ENCODE measurements at regions not wholly inside any gene's neighbourhood (a gene's known extent, or its start where the extent isn't known, plus 50 kb on each side); places are given as distances from the start of the nearest gene placed in this dataset.

DNA sequence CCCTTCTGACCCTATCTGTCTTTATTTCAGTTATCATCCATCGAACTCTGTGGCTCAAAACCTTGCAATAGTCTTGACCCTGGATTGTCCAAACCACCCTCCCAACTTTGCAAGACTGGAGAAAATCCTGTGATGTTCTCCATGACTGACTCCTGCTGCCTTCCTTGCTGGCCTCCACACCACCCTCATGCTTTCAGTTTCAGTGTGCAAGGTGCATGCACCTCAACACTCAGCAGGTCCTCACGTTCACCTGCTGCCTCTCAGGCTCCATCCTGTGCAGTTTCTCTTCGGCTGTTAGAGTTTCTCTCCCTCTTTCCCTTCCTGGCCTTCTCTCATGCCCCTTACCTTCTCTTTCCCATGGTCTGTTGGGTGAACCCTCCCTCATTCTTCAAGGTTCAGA is 59.4 kb upstream of the ASIC2 start:
- DNase-seq, result no peak

DNA sequence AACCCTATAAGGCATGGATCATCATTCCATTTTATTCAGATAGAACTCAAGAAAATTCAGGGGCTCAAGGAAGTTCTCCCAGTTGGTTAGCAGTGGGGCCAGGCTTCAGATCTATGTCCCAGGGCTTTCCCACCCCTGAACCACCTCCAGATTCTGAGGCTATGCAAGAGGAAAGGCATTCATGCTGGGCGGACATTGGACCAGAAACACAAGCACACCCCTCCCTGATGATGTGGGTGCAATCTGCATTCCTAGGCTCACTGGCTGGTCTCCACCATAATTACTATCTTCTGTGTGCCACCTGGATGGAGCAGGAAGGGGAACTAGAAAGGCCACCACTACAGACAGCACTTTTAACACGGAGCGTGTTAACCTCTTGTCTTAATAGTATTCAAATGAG is 63.2 kb upstream of the ASIC2 start:
- no peak for DNase-seq

DNA sequence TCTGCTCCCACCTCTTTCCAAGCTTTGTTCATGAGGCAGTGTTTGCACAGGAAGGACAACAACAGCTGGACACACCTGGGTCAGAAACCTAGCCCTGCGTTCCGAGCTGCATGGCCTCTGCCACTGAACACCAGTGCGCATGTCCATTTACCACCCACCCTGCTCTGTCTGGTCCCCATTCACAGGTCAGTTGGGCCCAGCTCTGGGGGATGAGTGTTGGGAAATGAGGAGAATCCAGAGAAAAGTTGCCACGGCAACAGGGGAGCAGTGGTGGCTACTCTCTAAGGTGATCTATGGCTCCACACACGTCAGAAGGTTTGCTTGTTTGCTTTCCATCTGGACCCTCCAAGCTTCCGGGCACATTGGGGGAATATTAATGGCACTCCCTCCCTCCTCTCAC is 70.4 kb upstream of the ASIC2 start:
- no peak for DNase-seq

DNA sequence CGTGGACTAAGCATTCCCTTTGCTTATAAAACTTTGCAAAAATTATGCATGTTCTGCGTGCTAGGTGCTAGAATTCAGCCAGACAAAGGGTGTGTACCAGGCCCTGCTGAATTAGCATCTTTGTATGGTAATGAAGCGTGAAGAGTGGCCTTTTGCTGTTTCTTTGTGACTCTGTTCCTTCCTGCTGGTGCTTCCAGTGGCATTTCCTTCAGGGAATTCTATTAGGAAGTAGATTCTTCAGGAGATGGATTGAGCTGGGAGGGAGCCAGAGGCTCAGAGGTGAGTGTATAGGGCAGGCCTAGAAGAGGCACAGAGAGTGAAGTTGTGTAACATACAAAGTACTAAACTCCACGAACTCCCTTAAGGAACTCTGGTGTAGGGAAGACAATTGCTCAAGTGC is 73.9 kb upstream of the ASIC2 start:
- no peak for DNase-seq

DNA sequence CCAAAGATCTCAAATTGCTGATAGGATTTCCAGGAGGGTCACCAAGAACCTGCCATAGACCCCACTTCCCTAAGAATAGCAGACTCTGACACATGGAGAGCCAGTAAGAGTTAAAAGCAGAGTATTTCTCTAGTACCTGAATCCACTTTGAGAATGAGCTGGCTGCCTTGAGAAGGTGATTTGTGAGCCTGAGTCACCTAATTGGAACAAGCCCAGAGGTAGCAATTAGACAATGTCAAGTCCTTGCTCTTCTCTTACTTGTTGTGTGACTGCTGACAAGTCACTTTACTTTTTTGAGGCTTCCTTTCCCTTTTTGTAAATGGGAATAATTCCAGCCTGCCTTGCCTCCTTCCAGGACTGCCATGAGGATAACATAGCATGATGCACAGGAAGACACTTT is 76.1 kb upstream of the ASIC2 start:
- DNase-seq, result no peak

DNA sequence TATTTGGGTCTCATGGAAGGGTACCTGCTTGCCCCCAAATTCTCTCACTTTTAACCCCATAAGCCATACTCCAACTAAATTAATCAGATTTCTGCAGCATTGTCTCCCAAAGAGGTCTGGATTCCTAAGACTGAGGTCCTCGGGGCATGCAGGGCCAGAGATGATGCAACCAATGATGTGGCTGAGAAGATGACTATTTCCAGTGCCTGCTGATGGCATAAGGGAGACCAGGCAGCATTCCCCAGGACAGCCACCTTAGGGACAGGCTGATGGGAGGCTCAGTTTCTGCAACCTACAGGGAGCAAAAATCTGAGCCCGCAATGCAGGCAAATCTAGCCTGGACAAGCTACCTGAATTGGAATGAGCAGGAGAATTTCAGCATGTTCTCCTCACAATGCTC is 76.8 kb upstream of the ASIC2 start:
- DNase-seq, result no peak

DNA sequence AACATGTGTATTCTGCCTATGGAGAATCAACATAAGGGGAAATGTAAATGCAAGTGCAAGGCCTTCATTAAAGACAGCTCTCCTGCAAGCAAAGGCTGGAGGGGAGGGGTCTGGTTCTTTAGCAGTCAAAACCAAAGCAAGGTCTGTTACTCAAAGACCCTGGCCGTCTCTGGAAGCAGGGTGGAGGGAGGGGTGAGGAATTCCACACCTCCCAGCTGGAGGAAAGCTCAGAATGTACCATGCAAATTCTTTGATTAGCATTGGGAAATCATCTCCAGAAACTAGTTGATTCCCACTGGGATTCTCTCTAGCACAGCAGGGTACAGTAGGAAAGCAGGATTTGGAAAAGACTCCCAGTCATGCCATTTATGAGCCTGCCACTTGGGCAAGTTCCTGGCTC is 77.3 kb upstream of the ASIC2 start:
- DNase-seq, result no peak

DNA sequence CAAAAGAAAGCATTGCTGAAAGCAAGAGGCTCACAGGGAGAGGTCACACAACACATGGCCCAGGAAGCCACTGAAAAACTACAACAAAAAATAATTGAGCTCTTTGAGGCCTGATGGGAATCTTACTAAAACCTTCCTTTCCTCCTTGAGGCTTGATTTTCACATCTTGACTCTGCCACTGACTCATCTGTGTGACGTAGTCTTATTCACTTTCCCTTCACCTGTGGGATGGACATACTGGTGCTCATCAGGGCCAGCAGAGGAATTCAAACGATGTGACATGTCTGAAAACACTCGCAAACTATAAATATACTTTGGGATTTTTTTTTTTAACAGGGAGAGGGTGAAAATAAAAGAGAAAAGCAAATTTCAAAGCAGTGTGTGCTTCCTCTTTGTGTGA is 78.3 kb upstream of the ASIC2 start:
- no peak for DNase-seq

DNA sequence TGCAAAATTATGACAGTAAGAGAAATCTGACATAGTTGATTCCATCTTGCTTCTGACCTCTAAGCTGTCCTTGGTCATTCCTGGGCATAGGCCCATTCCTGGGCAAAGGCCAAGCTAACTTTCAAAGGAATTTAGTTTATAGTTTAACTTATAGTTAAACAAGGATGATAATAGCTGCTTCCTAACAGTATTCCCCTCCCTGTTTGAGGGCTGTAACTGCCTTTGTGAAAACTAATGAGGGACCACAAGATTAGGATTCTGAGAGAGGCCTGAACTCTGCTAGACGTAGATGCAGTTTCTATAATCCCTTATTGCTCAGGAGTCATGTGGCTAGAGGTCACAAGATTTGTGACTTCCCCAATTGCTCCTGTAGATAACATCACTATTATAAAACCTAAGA is 80.2 kb upstream of the ASIC2 start:
- no peak for DNase-seq

DNA sequence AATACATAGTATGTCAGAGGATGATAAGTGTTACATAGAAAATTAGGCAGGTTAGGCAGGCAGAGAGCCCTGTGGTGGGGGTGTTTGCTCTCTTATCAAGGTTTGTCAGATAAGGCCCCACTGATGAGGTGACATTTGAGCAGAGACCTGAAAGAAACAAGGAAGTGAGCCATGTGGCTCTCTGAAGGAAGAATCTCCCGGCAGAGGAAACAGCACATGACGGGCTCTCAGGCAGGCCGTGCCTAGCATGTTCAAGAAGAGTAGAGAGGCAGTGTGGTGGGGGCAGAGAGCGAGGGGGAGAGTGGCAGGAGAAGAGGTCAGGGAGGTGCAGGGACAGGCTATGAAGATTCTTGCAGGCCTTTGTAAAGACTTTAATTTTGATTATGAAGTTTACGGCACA is 82.0 kb upstream of the ASIC2 start:
- no peak for DNase-seq

DNA sequence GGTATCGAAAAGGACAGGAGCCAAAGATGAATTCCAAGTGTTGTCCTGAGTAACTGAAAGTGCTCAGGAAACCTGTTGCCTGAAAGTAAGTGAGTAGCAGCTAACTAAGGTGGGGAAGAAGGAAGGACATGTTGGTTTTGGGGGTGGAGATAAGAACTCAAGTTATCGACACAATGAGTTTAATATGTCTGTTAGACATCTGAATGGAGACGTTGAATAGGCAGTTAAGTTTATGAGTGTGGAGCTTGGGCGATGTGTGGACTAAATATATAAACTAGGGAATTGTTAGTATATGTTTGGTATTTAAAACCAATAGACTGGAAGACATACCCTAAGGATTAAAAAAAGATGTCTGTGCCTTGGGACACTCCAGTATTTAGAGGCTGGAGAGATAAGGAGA is 82.7 kb upstream of the ASIC2 start:
- DNase-seq, result no peak

DNA sequence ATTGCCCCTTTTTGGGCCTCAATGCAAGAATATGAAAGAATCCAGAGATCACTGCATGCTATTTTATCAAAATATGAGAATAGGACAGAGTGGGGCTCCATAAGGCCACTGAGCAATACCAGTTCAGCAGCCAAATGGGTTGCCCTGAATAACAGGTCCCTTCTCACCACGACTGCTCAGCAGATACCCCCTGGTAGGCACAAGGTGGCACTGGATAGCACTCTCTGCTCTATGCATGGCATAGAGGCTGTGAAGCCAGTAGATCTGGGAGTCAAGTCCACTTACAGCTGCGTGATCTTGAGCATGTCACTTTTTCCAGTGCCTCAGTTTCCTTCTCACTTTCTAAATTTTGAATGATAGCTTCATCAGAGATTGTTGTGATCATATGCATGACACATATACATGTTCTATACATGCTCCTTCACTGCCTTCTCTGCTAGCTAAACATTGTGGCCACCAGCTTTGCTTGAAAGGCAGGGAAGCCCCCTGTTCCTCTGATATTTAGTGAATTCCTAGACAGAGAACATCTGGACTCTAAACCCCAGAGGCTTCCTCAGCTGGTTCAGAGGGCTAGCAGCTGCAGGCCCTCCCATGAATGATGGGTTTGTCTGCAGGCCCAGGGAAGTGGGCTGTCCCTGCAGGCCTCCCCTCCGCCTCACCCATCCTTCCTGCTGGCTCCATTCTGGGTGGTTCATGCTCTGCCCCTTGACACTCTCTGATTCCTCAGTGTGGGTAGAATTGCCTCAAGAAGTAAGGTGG is 84.9 kb upstream of the ASIC2 start:
- DNase-seq, result no peak

DNA sequence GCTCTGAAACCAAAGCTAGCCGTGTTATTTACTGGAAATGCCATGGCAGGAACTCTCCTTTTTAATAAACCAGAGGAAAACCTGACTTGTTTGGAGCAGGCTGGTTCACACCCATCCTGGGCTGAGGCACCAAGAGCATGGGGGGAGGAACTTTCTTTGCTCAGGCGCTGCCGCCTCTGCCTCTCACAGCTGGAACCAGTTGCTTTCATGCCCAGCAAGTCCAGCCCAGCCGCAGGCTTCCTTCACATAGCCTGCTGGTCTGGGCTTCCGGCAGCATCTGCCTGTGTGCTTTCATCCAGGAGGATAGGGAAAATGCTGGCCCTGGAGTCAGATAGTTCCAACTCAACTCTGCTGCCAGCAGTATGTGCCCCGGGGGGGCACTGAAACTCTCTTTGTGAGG is 88.1 kb upstream of the ASIC2 start:
- no peak for DNase-seq

DNA sequence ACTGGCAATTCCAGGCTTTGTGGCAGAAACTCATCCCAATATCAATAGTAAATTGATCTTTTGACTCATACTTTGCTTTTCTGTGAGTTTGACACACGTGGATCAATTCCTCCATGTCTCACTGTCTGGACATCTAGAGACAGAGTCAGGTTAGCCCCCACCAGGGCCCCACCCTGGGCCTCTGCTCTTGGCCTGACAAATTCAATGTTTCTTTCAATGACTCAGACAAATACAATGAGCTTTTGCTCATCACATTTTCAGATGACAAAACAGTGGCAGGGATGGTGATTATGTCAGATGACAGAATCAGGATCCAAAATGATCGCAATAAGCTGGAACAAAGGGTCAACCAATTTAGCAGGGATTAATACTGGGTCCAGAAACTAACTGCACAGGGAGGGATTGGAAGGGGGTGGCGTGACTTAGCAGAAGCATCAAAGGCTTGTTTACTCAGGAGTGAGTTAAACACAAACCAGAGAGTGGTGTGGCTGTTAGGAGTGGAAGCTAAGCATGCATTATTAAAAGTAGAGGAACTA is 90.5 kb upstream of the ASIC2 start:
- no peak for DNase-seq

DNA sequence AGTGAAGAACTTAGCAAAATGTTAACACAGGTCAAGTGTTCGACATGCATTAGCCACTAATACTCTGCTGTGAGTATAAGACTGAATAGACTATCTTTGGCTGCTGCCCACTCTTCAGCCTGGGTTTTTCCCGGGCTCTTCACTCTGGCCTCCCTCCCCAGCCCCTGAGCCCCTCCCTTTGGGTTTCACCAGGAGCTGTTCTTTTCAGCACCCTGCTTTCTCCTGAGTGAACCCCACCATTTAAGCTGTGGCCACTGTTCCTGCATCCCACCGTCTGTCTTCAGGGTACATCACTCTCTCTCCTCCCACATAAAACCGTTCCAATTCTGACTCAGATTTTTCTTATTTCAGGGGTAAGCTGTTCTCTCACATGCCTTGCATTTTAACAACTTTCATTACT is 92.0 kb upstream of the ASIC2 start:
- DNase-seq, result no peak

DNA sequence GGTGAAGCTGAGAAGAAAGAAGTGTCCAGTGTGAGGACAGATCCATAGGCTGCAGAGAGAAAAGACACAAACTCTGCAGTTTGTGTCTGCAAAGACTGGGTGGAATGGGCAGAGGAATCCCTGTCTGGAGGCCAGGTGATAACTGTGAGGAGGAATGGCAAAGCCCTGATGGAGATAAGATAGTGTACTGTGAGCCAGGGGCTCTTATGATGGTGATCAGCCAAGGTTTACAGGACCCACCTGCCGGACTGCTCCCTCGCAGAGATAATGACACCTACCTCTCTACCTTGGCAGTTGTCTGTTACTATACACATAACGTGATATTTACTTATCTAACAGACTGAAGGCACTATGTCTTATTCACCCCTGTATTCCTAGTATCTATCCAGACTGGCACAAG is 92.6 kb upstream of the ASIC2 start:
- no peak for DNase-seq

DNA sequence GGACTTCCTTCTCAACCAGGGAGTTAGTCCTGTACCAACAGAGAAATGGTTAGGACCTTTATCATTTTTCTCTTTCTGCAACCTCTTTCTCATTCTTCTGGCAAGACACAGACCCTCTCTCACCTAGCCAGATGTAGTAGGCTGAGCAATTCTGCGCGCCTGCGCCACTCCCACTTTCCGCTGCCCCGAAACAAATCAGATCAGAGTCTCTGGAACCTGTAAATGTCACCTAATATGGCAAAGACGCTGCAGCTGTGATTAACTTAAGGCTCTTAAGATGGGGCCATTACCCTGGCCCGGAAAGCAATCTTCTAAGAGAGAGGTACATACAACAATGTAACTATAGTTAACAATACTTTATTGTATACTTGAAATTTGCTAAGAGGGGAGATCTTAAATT is 94.3 kb upstream of the ASIC2 start:
- no peak for DNase-seq

DNA sequence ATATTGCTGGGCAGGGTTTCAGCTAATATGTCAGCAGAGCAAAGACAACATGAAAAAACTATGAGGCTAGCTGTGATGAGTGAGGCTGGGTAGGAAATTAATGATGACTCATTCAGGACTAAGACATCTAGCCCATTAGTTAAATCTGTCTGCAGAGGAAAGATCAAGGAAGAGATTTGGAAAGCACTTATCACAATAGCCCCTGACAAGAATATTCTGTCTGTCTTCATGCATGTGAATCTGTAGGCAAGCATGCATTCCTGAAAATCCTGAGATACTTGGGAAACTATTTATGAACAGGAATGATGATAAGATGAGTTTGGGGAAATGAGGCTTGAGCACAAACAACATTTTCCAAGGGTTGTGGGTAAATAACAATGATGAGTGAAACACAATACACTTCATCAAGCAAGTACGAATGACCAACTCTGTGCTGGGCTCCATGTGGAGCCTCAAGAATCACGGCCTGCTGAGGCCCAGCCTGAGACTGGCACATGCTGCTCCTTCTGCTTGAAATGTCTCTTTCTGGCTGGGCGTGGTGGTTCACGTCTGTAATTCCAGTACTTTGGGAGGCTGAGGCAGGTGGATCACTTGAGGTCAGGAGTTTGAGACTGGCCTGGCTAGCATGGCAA is 96.5 kb upstream of the ASIC2 start:
- no peak for DNase-seq

DNA sequence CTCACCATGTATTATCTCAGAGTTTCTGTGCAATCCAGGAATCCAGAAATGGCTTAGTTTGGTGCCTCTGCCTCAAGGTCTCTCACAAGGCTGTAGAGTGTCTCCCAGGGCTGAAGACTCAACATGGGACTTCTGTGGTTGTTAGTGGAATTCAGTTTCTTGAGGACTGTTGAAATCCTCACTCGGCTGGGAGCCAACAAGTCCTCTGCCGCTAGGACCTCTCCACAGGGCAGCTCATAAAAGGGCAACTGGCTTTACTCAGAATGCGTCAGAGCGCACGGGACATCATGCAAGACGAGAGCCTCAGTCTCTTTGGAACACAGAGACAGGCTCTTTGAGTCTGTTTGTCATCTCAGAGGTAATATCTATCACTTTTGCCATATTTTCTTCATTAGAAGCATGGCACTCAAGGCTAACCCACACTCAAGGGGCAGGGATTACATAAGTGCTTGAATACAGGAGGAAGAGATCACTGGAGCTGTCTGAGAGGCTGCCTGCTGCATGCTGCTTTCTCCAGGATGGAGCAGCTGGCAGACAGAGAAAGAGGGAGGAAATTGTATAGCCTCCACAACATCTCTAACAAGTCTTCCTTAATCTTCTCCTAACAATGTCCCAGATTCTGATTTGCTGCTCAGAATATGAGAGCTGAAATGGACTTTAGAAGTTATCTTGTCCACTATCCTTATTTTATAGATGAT is 97.5 kb upstream of the ASIC2 start:
- no peak for DNase-seq

DNA sequence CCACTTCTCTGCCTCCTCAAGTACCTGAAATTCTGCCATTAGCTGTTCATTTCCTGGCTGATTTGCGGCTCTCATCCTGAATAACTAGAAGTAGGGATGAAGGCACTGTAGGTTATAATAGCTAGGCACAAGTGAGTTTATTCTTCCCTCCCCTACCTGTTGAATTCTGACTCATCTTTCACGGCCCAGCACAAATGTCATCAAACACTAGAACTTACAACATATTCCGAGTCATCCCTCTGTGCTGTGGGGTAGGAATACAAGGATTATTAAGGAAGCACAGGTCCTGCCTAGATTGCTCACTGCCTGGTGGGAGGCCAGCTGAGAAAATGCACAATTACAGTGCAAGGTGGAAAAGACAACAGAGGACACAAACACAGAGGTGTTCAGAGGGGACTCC is 103.7 kb upstream of the ASIC2 start:
- no peak for DNase-seq

DNA sequence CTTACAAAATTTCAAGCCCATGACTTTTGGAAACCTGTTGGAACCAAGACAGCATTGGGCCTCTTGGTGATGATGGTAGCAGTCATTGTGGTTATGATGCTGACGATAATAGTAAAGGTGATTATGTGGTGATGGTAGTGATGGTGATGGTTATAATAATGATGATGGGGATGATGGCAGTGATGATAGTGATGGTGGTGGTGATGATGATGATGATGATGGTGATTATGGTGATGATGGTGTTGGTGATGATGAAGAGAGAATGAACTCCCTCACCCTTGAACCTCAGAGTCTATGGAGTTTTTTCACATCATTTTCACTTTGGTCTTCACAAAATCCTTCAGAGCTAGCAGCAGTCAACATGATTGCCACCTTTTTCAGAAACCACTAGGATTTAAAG is 105.3 kb upstream of the ASIC2 start:
- DNase-seq, result no peak

DNA sequence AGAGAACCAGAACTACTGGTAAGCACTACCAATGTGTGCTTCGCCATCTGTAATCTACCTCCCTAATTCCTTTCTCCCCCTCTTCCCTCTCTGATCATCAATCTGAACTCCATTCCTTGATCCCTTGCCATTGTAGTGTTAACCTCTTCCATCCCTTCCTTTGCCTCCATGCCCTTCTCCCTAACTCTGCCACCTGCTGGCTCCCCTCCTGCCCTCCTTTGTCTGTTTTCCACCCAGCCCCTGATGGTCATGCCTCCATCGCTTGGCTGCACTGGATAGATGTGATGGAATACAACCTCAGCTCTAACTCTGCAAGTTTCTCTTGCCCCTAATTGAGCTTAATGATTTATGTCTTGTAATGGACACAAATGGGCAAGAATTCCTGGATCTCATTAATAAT is 108.2 kb upstream of the ASIC2 start:
- no peak for DNase-seq

DNA sequence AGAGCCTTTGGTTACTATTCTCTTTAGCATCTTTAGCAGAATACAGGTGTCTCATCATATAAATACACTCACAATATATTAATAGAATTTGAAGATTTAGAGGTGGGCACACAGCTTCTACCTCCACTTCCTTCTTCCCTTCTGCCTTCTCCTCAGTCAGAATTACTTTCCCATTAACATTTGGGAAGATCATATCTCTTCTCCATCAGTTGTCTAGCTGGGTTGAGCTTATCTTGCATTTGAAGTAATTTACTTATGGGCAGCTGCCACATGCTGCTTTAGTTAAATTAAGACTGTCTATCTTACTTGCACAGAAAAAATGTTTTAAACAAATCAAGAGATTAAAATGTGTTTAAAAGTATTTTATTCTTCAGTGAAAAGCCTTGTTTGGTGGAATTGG is 110.1 kb upstream of the ASIC2 start:
- DNase-seq, result no peak

Measured in Kasumi-1 (cell line).